K562 (cell line): ENCODE measurements at regions not wholly inside any gene's neighbourhood (a gene's known extent, or its start where the extent isn't known, plus 50 kb on each side); places are given as distances from the start of the nearest gene placed in this dataset.

Experiments
- ATAC-seq: fragments of 200-7000 bp; cut with Tn5 transposase; 3 replicates; pipeline ENCODE4 v1.9.1; 2020; ENCODE audit warnings: moderate library complexity
- BruUV-seq: library from RNA; stranded (reverse); fragments of 400-500 nt; replicated peaks from 2 replicates; lab custom pipeline; 2021; lab: Mats Ljungman, UMichigan
- CTCF ChIA-PET: fragments of 300-600 bp; formaldehyde crosslinking; extraction: SDS; loops from one replicate; lab custom pipeline; 2021; ENCODE audit warnings: low intra/inter-chr PET ratio; lab: Yijun Ruan, JAX
- POLR2A ChIA-PET: fragments of 300-600, 350-650 bp; sonication (Branson Sonifier 250); formaldehyde crosslinking; extraction: SDS; loops from one replicate; lab custom pipeline; 2021; ENCODE audit warnings: antibody characterized with exemption, inconsistent platforms; lab: Yijun Ruan, JAX
- DNase-seq, 4 experiments: peaks; one replicate each; pipeline versions ENCODE4 v3.0.0 to v3.0.0-alpha.2; 2011 to 2018; ENCODE audit warnings: low spot score in 3 of 4, mixed read lengths in 3 of 4; ENCODE audit errors: extremely low read depth in 1 of 4
- FAIRE-seq: peaks from 2 replicates; lab custom pipeline; 2011; peaks lifted over from hg19 to GRCh38; lab: Jason Lieb, UNC
- H2AFZ ChIP-seq: 2 replicates; pipeline ENCODE4 v1.6.0; 2011; ENCODE audit warnings: low read depth, low read length, control low read depth, inconsistent platforms
- H3K27ac ChIP-seq: fragments of 200-600 bp; 3 replicates; pipeline ENCODE4 v1.8.0; 2011; ENCODE audit warnings: low read depth, mild to moderate bottlenecking, control low read depth, inconsistent platforms, low read length, moderate library complexity, mixed read lengths; ENCODE audit errors: extremely low read depth
- H3K27me3 ChIP-seq, 2 experiments: fragments of 300-600 bp in 1 of 2; 2 replicates in 1 of 2; 3 replicates in 1 of 2; pipeline versions ENCODE4 v1.6.0 to v1.8.0; 2011; ENCODE audit warnings: inconsistent platforms in 2 of 2, low read length in 2 of 2, mild to moderate bottlenecking in 1 of 2, mixed read lengths in 1 of 2, moderate library complexity in 1 of 2; ENCODE audit not compliant: control insufficient read depth in 2 of 2, insufficient read depth in 2 of 2
- H3K36me3 ChIP-seq: fragments of 300-600 bp; 3 replicates; pipeline ENCODE4 v1.8.0; 2011; ENCODE audit warnings: mild to moderate bottlenecking, low read length, inconsistent platforms; ENCODE audit not compliant: control insufficient read depth, insufficient read depth
- H3K4me1 ChIP-seq, 2 experiments: fragments of 200-600 bp in 1 of 2; replicated peaks in 1 of 2; 2 replicates in 1 of 2; 3 replicates in 1 of 2; pipeline versions ENCODE4 v1.5.1 to v1.8.0; 2011; ENCODE audit warnings: inconsistent platforms in 2 of 2, low read length in 2 of 2, mild to moderate bottlenecking in 1 of 2, mixed read lengths in 1 of 2, moderate library complexity in 1 of 2; ENCODE audit not compliant: control insufficient read depth in 2 of 2, insufficient read depth in 2 of 2
- H3K4me2 ChIP-seq: 2 replicates; pipeline ENCODE4 v1.6.1; 2011; ENCODE audit warnings: low read length, control low read depth, inconsistent platforms, mixed read lengths; ENCODE audit not compliant: insufficient read depth
- H3K4me3 ChIP-seq: fragments of 200-600 bp; sonication (generic), shearing (Covaris generic); 2 replicates; pipeline ENCODE4 v1.5.1; 2016; ENCODE audit warnings: control low read depth, inconsistent platforms
- H3K79me2 ChIP-seq: fragments of 200-600 bp; 3 replicates; pipeline ENCODE4 v1.8.0; 2011; ENCODE audit warnings: low read length, inconsistent platforms; ENCODE audit not compliant: control insufficient read depth, insufficient read depth
- H3K9ac ChIP-seq, 2 experiments: 2 replicates each; pipeline versions ENCODE4 v1.6.0 to v1.6.1; 2011; ENCODE audit warnings: low read depth in 2 of 2, low read length in 2 of 2, control low read depth in 1 of 2, inconsistent platforms in 1 of 2, mild to moderate bottlenecking in 1 of 2, mixed read lengths in 1 of 2; ENCODE audit not compliant: insufficient read depth in 1 of 2
- H3K9me1 ChIP-seq: one replicate; pipeline ENCODE4 v1.6.0; 2011; ENCODE audit warnings: inconsistent platforms, mild to moderate bottlenecking, low read length, moderate library complexity; ENCODE audit not compliant: control insufficient read depth, insufficient read depth
- H3K9me3 ChIP-seq: replicated peaks from 2 replicates; pipeline ENCODE4 v1.5.1; 2011; ENCODE audit warnings: low read depth, low read length, inconsistent platforms; ENCODE audit not compliant: control insufficient read depth, insufficient read depth
- H4K20me1 ChIP-seq: replicated peaks from 2 replicates; pipeline ENCODE4 v1.6.1; 2011; ENCODE audit warnings: low read length, inconsistent platforms, mixed read lengths; ENCODE audit not compliant: control insufficient read depth, insufficient read depth
- EGR1 ChIP-seq: fragments of 450-650 bp; conservative IDR thresholded peaks from 2 replicates; pipeline ENCODE4 v1.6.1; 2017; ENCODE audit warnings: mild to moderate bottlenecking
- FOXO4 ChIP-seq: fragments of 450-650 bp; formaldehyde crosslinking; IDR thresholded peaks from 2 replicates; pipeline ENCODE4 v1.4.0; 2020; ENCODE audit warnings: mild to moderate bottlenecking, moderate library complexity
- MEIS2 ChIP-seq: fragments of 450-650 bp; IDR thresholded peaks from 2 replicates; pipeline ENCODE4 v1.6.1; 2014; ENCODE audit warnings: mild to moderate bottlenecking; ENCODE audit not compliant: partially characterized antibody
- RAD21 ChIP-seq, 2 experiments: fragments of 250-450 bp in 1 of 2; fragments of 450-650 bp in 1 of 2; sonication (Bioruptor Pico) in 1 of 2; formaldehyde crosslinking in 1 of 2; IDR thresholded peaks in 1 of 2; conservative IDR thresholded peaks in 1 of 2; 2 replicates each; pipeline versions ENCODE4 v1.4.0 to v1.8.0; 2020 to 2022; ENCODE audit warnings: mild to moderate bottlenecking in 2 of 2, moderate library complexity in 1 of 2
- RUNX1 ChIP-seq: sonication (generic); IDR thresholded peaks from 2 replicates; pipeline ENCODE4 v1.6.1; 2016; ENCODE audit warnings: antibody characterized with exemption, low read depth
- SREBF2 ChIP-seq: sonication (generic); formaldehyde crosslinking; IDR thresholded peaks from 2 replicates; pipeline ENCODE4 v1.4.0; 2020; ENCODE audit warnings: mild to moderate bottlenecking, missing genetic modification reagents
- STAT5B ChIP-seq: fragments of 250-450 bp; sonication (Bioruptor Pico); IDR thresholded peaks from 2 replicates; pipeline ENCODE4 v1.8.0; 2021; ENCODE audit warnings: mild to moderate bottlenecking, inconsistent platforms
- TARDBP ChIP-seq: fragments of 450-650 bp; IDR thresholded peaks from 2 replicates; pipeline ENCODE4 v1.6.1; 2016
- ZBTB34 ChIP-seq: fragments of 250-450 bp; sonication (Bioruptor Pico); IDR thresholded peaks from 2 replicates; pipeline ENCODE4 v1.8.0; 2021; ENCODE audit warnings: mild to moderate bottlenecking, moderate library complexity
- ZNF253 ChIP-seq: fragments of 250-450 bp; sonication (Bioruptor Pico); conservative IDR thresholded peaks from 2 replicates; pipeline ENCODE4 v1.6.1; 2021; ENCODE audit warnings: mild to moderate bottlenecking
- ZNF395 ChIP-seq: fragments of 200-800 bp; sonication (Bioruptor generic); IDR thresholded peaks from 2 replicates; pipeline ENCODE4 v1.6.1; 2017; ENCODE audit warnings: missing genetic modification characterization, missing compliant biosample characterization
- ZNF511 ChIP-seq: sonication (generic); formaldehyde crosslinking; IDR thresholded peaks from 2 replicates; pipeline ENCODE4 v1.8.0; 2022; ENCODE audit warnings: mild to moderate bottlenecking, missing genetic modification reagents
- ZNF77 ChIP-seq: fragments of 250-450 bp; sonication (Bioruptor Pico); IDR thresholded peaks from 2 replicates; pipeline ENCODE4 v1.5.0; 2020
- WGBS: fragments of 100-300 bp; shearing (Covaris generic); methylation state at CpG from one replicate; pipeline ENCODE4 v1.1.6; 2016; ENCODE audit warnings: low coverage, mixed read lengths; ENCODE audit not compliant: insufficient coverage; ENCODE audit errors: missing lambda C conversion rate; 5-methylcytosine and 5-hydroxymethylcytosine counted together
- in situ Hi-C: fragments of 300-500 bp; cut with MboI; formaldehyde crosslinking; loops from 4 replicates; pipeline ENCODE4 v1.15.0; 2018; ENCODE audit warnings: inconsistent platforms, mixed read lengths
- intact Hi-C: fragments of 100-400 bp; cut with micrococcal nuclease; formaldehyde crosslinking; loops from 2 replicates; pipeline ENCODE4 v1.14.2; 2022

- ChIA-PET CTCF (no interaction called here), POLR2A (interaction anchor here (0.6 to 0.7 kb wide), 3 partner anchors 42 to 692 kb away, joined by 3 to 4 read pairs (median 3); no protein-coding TSS in a partner anchor)
- DNase-seq (no peak), ATAC-seq (no peak), FAIRE-seq (no peak)
- no TSS peak for BruUV-seq
- H3K9me1 ChIP-seq: no peaks in the 10 kb centered on the region
- no peaks in the 10 kb centered on the region for H4K20me1 ChIP-seq
- H3K79me2 ChIP-seq: no peaks in the 10 kb centered on the region
- no peaks in the 10 kb centered on the region for H3K4me1 ChIP-seq
- no peaks in the 10 kb centered on the region for H3K9me3 ChIP-seq
- TF ChIP-seq ZBTB34 (CRISPR knock-in tag) (no peak), RUNX1 (no peak), MEIS2 (no peak)
- in situ Hi-C loops (no loop called here), intact Hi-C loops (no loop called here)
- H3K9ac ChIP-seq: no peak overlapping the region
- no peaks in the 10 kb centered on the region for H3K36me3 ChIP-seq
- WGBS: 0% methylated on average over 3 of the region's 3 CpGs
- H2AFZ ChIP-seq: no peak overlapping the region
- H3K27me3 ChIP-seq: no peaks in the 10 kb centered on the region; a peak in 3 of 5 replicates
- H3K4me2 ChIP-seq: no peak overlapping the region
- no peak overlapping the region for H3K4me3 ChIP-seq
- H3K27ac ChIP-seq: no peak overlapping the region
Measured at GRCh38 chr20:60561052-60561451, 602.8 kb downstream of the CDH26 start.

- CTCF ChIA-PET: no interaction called here
- TF ChIP-seq RAD21 (CRISPR knock-in tag; conservative IDR thresholded peaks at IDR 0.05 in 1 of 2, IDR thresholded peaks at IDR 0.05 in 1 of 2) (no peak), ZNF77 (CRISPR knock-in tag) (no peak), TARDBP (no peak), ZNF395 (CRISPR knock-in tag) (no peak), SREBF2 (CRISPR knock-in tag) (no peak), ZNF511 (CRISPR knock-in tag) (no peak), ZNF253 (CRISPR knock-in tag) (no peak), STAT5B (CRISPR knock-in tag) (no peak), EGR1 (no peak), FOXO4 (CRISPR knock-in tag) (no peak)
Measured at GRCh38 chr20:60565083-60565482, 606.9 kb downstream of the CDH26 start.

More at GRCh38 chr20:60565083-60565482, 606.9 kb downstream of the CDH26 start:
- Histone ChIP-seq H3K4me3 (no peak overlapping the region), H3K27ac (no peak overlapping the region), H3K27me3 (no peaks in the 10 kb centered on the region; a peak in 3 of 5 replicates), H4K20me1 (no peaks in the 10 kb centered on the region), H3K9me1 (no peaks in the 10 kb centered on the region), H3K9me3 (no peaks in the 10 kb centered on the region), H3K9ac (no peak overlapping the region), H3K4me2 (no peak overlapping the region), H3K79me2 (no peaks in the 10 kb centered on the region), H3K4me1 (no peaks in the 10 kb centered on the region), H3K36me3 (no peaks in the 10 kb centered on the region), H2AFZ (no peak overlapping the region)
- DNase-seq: no peak
- intact Hi-C loops: no loop called here
- POLR2A ChIA-PET: no interaction called here
- in situ Hi-C loops: no loop called here
- FAIRE-seq: no peak
- no TSS peak for BruUV-seq
- WGBS: 0% methylated on average over 4 of the region's 4 CpGs
- ATAC-seq: no peak
